ENCODE measurements at regions not wholly inside any gene's neighbourhood (a gene's known extent, or its start where the extent isn't known, plus 50 kb on each side); places are given as distances from the start of the nearest gene placed in this dataset.

DNA sequence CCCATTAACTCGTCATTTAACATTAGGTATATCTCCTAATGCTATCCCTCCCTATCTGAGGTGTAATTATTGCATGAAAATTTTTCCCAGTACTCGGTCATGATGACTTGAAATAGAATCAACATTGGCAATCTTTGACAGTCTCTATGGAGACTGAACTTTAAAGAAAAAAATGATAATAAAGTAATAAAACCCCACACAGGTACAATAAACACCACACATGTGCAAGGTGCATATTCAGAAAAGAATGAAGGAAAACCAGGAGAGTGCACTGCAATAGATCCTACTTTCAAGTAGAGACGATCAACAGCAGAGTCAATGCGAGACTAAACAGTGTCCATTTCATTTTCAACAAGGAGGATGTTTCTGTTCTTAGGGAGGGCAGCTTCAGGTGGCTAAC lies 1253.8 kb upstream of the TMEM132C start:
- ATAC-seq (ENCODE audit: low read depth) (no peak), DNase-seq (no peak)
- H3K27me3 Mint-ChIP-seq = no peaks in the 10 kb centered on the region
- H3K9me3 Mint-ChIP-seq = no peaks in the 10 kb centered on the region
- TF ChIP-seq CTCF (IDR thresholded peaks at IDR 0.05) = no peak
- ChIA-PET CTCF (no interaction called here), POLR2A (no interaction called here)
- H3K4me1 Mint-ChIP-seq = no peaks in the 10 kb centered on the region
- intact Hi-C loops (cut with micrococcal nuclease) = no loop called here
- no peaks in the 10 kb centered on the region for H3K36me3 Mint-ChIP-seq (ENCODE audit: low read depth)
- H3K4me3 Mint-ChIP-seq = no peak overlapping the region
- H3K27ac Mint-ChIP-seq = no peak overlapping the region

- Mint-ChIP-seq H3K27me3 (no peaks in the 10 kb centered on the region), H3K4me1 (no peaks in the 10 kb centered on the region), H3K36me3 (ENCODE audit: low read depth) (no peaks in the 10 kb centered on the region), H3K9me3 (peaks cover 2% of the 10 kb centered on the region), H3K4me3 (no peak overlapping the region), H3K27ac (no peak overlapping the region)
- ATAC-seq (ENCODE audit: low read depth) (no peak), DNase-seq (no peak)
- intact Hi-C loops (cut with micrococcal nuclease) = no loop called here
- ChIA-PET POLR2A (no interaction called here), CTCF (no interaction called here)
- TF ChIP-seq CTCF (IDR thresholded peaks at IDR 0.05) = no peak
Observed at GRCh38 chr12:127014079-127014478, 1252.9 kb upstream of the TMEM132C start.

DNA sequence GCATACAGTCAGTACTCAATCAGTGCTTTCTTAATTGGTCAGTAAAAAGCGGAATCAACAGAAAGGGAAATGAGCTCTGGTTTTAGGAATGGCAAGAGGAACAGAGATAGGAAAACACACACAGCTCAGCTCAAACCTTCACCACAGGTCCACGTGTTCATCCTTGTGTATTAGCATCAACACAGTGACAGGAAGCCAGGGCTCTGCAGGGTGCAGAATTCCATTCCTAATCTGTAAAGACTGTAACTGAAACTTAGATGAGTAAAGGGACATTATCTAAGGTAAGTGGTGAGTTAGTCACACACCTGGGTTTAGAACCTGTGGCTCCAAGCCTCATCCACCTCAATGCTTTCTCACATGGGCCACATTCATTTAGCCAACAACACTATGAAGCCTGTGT lies 1242.2 kb upstream of the TMEM132C start:
- ATAC-seq (ENCODE audit: low read depth) = no peak
- no peak overlapping the region for H3K27ac Mint-ChIP-seq
- no peaks in the 10 kb centered on the region for H3K27me3 Mint-ChIP-seq
- DNase-seq = no peak
- H3K4me3 Mint-ChIP-seq = no peak overlapping the region
- H3K4me1 Mint-ChIP-seq = no peaks in the 10 kb centered on the region
- intact Hi-C loops (cut with micrococcal nuclease) = no loop called here
- no peaks in the 10 kb centered on the region for H3K36me3 Mint-ChIP-seq (ENCODE audit: low read depth)
- CTCF ChIA-PET = no interaction called here
- POLR2A ChIA-PET = no interaction called here
- no peaks in the 10 kb centered on the region for H3K9me3 Mint-ChIP-seq
- TF ChIP-seq CTCF (IDR thresholded peaks at IDR 0.05) = no peak

GRCh38 chr12:127025545-127025944 lies 1241.4 kb upstream of the TMEM132C start:
- H3K36me3 Mint-ChIP-seq (ENCODE audit: low read depth) = no peaks in the 10 kb centered on the region
- H3K9me3 Mint-ChIP-seq = no peaks in the 10 kb centered on the region
- ATAC-seq (ENCODE audit: low read depth) (no peak), DNase-seq (no peak)
- H3K4me1 Mint-ChIP-seq = no peaks in the 10 kb centered on the region
- ChIA-PET CTCF (no interaction called here), POLR2A (no interaction called here)
- no peak for TF ChIP-seq CTCF (IDR thresholded peaks at IDR 0.05)
- no peak overlapping the region for H3K4me3 Mint-ChIP-seq
- intact Hi-C loops (cut with micrococcal nuclease) = no loop called here
- H3K27me3 Mint-ChIP-seq = no peaks in the 10 kb centered on the region
- H3K27ac Mint-ChIP-seq = no peak overlapping the region

- no peak for TF ChIP-seq CTCF (IDR thresholded peaks at IDR 0.05)
- Mint-ChIP-seq H3K27ac (no peak overlapping the region), H3K27me3 (no peaks in the 10 kb centered on the region), H3K4me1 (no peaks in the 10 kb centered on the region), H3K4me3 (no peak overlapping the region), H3K9me3 (peaks cover 2% of the 10 kb centered on the region), H3K36me3 (ENCODE audit: low read depth) (no peaks in the 10 kb centered on the region)
- intact Hi-C loops (cut with micrococcal nuclease) = no loop called here
- CTCF ChIA-PET = no interaction called here
- POLR2A ChIA-PET = no interaction called here
- DNase-seq (no peak), ATAC-seq (ENCODE audit: low read depth) (no peak)
Observed at GRCh38 chr12:127035011-127035879, 1231.7 kb upstream of the TMEM132C start.

All from activated B cell treated with CpG ODN at 0.5 μM for 24 hours (primary cell).